Liver (tissue), 8 donors: ENCODE measurements at regions not wholly inside any gene's neighbourhood (a gene's known extent, or its start where the extent isn't known, plus 50 kb on each side); places are given as distances from the start of the nearest gene placed in this dataset.

Source experiments
- DNase-seq: peaks from one replicate; pipeline ENCODE4 v3.0.0-alpha.2; 2017; ENCODE audit warnings: low spot score
- H3K27ac ChIP-seq, 2 donors: one replicate each; pipeline ENCODE4 v1.7.0; 2013; ENCODE audit warnings: inconsistent platforms in 2 of 2, low read length in 2 of 2, control low read depth in 1 of 2, low read depth in 1 of 2, mild to moderate bottlenecking in 1 of 2
- H3K27me3 ChIP-seq, 4 donors: one replicate each; pipeline versions ENCODE4 v1.6.1 to v1.7.0; 2013; ENCODE audit warnings: low read length in 3 of 4, inconsistent platforms in 1 of 4, mild to moderate bottlenecking in 1 of 4, moderate library complexity in 1 of 4; ENCODE audit not compliant: control insufficient read depth in 4 of 4, insufficient read depth in 4 of 4
- H3K36me3 ChIP-seq, 4 donors: one replicate each; pipeline versions ENCODE4 v1.6.1 to v1.7.0; 2013; ENCODE audit warnings: low read length in 3 of 4, mild to moderate bottlenecking in 3 of 4, low read depth in 1 of 4, moderate library complexity in 1 of 4; ENCODE audit not compliant: control insufficient read depth in 4 of 4, insufficient read depth in 3 of 4
- H3K4me1 ChIP-seq, 4 donors: one replicate each; pipeline versions ENCODE4 v1.6.1 to v1.7.0; 2013; ENCODE audit warnings: low read length in 3 of 4, mild to moderate bottlenecking in 3 of 4, moderate library complexity in 1 of 4; ENCODE audit not compliant: control insufficient read depth in 4 of 4, insufficient read depth in 4 of 4
- H3K4me3 ChIP-seq, 3 donors: one replicate each; pipeline versions ENCODE4 v1.6.1 to v1.7.0; 2013; ENCODE audit warnings: low read length in 3 of 3, control low read depth in 1 of 3, low read depth in 1 of 3, mild to moderate bottlenecking in 1 of 3
- H3K9ac ChIP-seq, 2 donors: one replicate each; pipeline ENCODE4 v1.7.0; 2013; ENCODE audit warnings: low read length in 2 of 2, mild to moderate bottlenecking in 2 of 2, moderate library complexity in 2 of 2, control low read depth in 1 of 2, low read depth in 1 of 2
- H3K9me3 ChIP-seq, 4 donors: one replicate each; pipeline versions ENCODE4 v1.6.1 to v1.7.0; 2013; ENCODE audit warnings: low read length in 3 of 4; ENCODE audit not compliant: control insufficient read depth in 4 of 4
- ATF3 ChIP-seq: IDR thresholded peaks from 2 replicates; pipeline ENCODE4 v1.6.1; 2016; ENCODE audit warnings: antibody characterized with exemption
- CTCF ChIP-seq: fragments of 150-350 bp; IDR thresholded peaks from 2 replicates; pipeline ENCODE4 v1.5.1; 2017; ENCODE audit warnings: improper control_type of control experiment, low read depth, low read length; ENCODE audit not compliant: missing input control
- EGR1 ChIP-seq, 2 donors: IDR thresholded peaks; 2 replicates each; pipeline ENCODE4 v1.6.1; 2016 to 2018; ENCODE audit warnings: antibody characterized with exemption in 2 of 2, low read depth in 2 of 2
- FOXA1 ChIP-seq: IDR thresholded peaks from 2 replicates; pipeline ENCODE4 v1.6.1; 2016; ENCODE audit warnings: antibody characterized with exemption
- FOXA2 ChIP-seq: IDR thresholded peaks from 2 replicates; pipeline ENCODE4 v1.6.1; 2016; ENCODE audit warnings: antibody characterized with exemption
- GABPA ChIP-seq, 2 donors: IDR thresholded peaks in 1 of 2; conservative IDR thresholded peaks in 1 of 2; 2 replicates each; pipeline ENCODE4 v1.6.1; 2016; ENCODE audit warnings: antibody characterized with exemption in 2 of 2, mild to moderate bottlenecking in 1 of 2, moderate library complexity in 1 of 2
- HNF4A ChIP-seq, 2 donors: conservative IDR thresholded peaks; 2 replicates each; pipeline ENCODE4 v1.6.1; 2016; ENCODE audit warnings: antibody characterized with exemption in 2 of 2, mild to moderate bottlenecking in 2 of 2
- HNF4G ChIP-seq: IDR thresholded peaks from 2 replicates; pipeline ENCODE4 v1.6.1; 2016; ENCODE audit warnings: antibody characterized with exemption
- JUND ChIP-seq, 2 donors: IDR thresholded peaks; 2 replicates each; pipeline ENCODE4 v1.6.1; 2016; ENCODE audit warnings: antibody characterized with exemption in 2 of 2
- MAX ChIP-seq: IDR thresholded peaks from 2 replicates; pipeline ENCODE4 v1.6.1; 2016; ENCODE audit warnings: antibody characterized with exemption
- NR2F2 ChIP-seq: IDR thresholded peaks from 2 replicates; pipeline ENCODE4 v1.6.1; 2016; ENCODE audit warnings: antibody characterized with exemption
- RAD21 ChIP-seq, 2 donors: IDR thresholded peaks; 2 replicates each; pipeline ENCODE4 v1.6.1; 2016; ENCODE audit warnings: antibody characterized with exemption in 2 of 2, mild to moderate bottlenecking in 2 of 2
- REST ChIP-seq: IDR thresholded peaks from 2 replicates; pipeline ENCODE4 v1.6.1; 2016; ENCODE audit warnings: antibody characterized with exemption, mild to moderate bottlenecking
- RXRA ChIP-seq, 2 donors: IDR thresholded peaks; 2 replicates each; pipeline ENCODE4 v1.6.1; 2017 to 2018; ENCODE audit warnings: antibody characterized with exemption in 2 of 2, mild to moderate bottlenecking in 1 of 2
- SP1 ChIP-seq: IDR thresholded peaks from 2 replicates; pipeline ENCODE4 v1.6.1; 2018; ENCODE audit warnings: antibody characterized with exemption, mild to moderate bottlenecking
- TAF1 ChIP-seq: conservative IDR thresholded peaks from 2 replicates; pipeline ENCODE4 v1.6.1; 2016; ENCODE audit warnings: antibody characterized with exemption, mild to moderate bottlenecking
- YY1 ChIP-seq: IDR thresholded peaks from 2 replicates; pipeline ENCODE4 v1.6.1; 2016; ENCODE audit warnings: antibody characterized with exemption, mild to moderate bottlenecking
- ZBTB33 ChIP-seq: IDR thresholded peaks from 2 replicates; pipeline ENCODE4 v1.6.1; 2016; ENCODE audit warnings: antibody characterized with exemption
- WGBS: extraction: QIAGEN DNeasy Blood & Tissue Kit; methylation state at CpG from one replicate; pipeline ENCODE4 v1.1.7; 2013; 5-methylcytosine and 5-hydroxymethylcytosine counted together
- donor health status: healthy.
- donor health status: healthy.
- donor health status: healthy.
- donor health status: healthy.
- donor health status: healthy.

GRCh38 chr5:62783374-62784057 lies 204.9 kb downstream of the LRRC70 start:
- 61% methylated on average over 5 of the region's 5 CpGs for WGBS
- H3K9me3 ChIP-seq = no peaks in the 10 kb centered on the region
- H3K27me3 ChIP-seq = no peaks in the 10 kb centered on the region
- H3K9ac ChIP-seq = no peak overlapping the region
- H3K36me3 ChIP-seq = no peaks in the 10 kb centered on the region
- H3K4me1 ChIP-seq = no peaks in the 10 kb centered on the region
- no peak overlapping the region for H3K27ac ChIP-seq
- TF ChIP-seq NR2F2 (no peak), MAX (no peak), FOXA2 (no peak), CTCF (no peak), JUND (IDR thresholded peaks at IDR 0.05) (no peak), YY1 (no peak), SP1 (no peak), RXRA (IDR thresholded peaks at IDR 0.05) (no peak), FOXA1 (no peak), ATF3 (no peak), HNF4A (conservative IDR thresholded peaks at IDR 0.05) (no peak), RAD21 (IDR thresholded peaks at IDR 0.05) (no peak), TAF1 (no peak), REST (no peak), EGR1 (IDR thresholded peaks at IDR 0.05; ENCODE audit: low read depth in 2 of 2) (no peak), GABPA (IDR thresholded peaks at IDR 0.05 in 1 of 2, conservative IDR thresholded peaks at IDR 0.05 in 1 of 2) (no peak), ZBTB33 (no peak), HNF4G (no peak)
- H3K4me3 ChIP-seq = no peak overlapping the region
- no peak for DNase-seq
